ENCODE measurements at regions not wholly inside any gene's neighbourhood (a gene's known extent, or its start where the extent isn't known, plus 50 kb on each side); places are given as distances from the start of the nearest gene placed in this dataset.
"Not testable (repeated sequence)": the region's sequence is repeated elsewhere in the genome, so short reads cannot be mapped to it uniquely, and the experiment has no call there.

DNA sequence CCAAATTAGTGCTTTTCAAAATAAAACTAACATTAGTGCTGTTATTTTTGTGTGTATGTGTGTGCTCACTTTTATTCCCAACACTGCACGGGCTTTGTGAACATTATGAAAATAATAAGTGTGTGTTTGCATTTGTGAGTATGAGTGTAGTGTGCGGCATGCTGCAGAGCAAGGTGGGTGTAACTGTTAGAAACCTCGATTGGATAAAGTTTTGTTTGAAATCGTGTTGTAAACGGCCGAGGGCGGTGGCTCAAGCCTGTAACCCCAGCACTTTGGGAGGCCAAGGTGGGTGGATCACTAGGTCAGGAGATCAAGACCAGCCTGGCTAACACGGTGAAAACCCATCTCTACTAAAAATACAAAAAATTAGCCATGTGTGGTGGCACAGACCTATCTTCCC is 352.0 kb downstream of the MDFIC start:
- H3K9ac ChIP-seq (ENCODE audit: low read length); H4K5ac ChIP-seq (ENCODE audit: low read length); H2AK5ac ChIP-seq (ENCODE audit: low read length); H3K4me3 ChIP-seq (ENCODE audit: low read length); H3K79me1 ChIP-seq (ENCODE audit: low read length); H3K36me3 ChIP-seq (ENCODE audit: control insufficient read depth, insufficient read depth, low read length); H3K27ac ChIP-seq (ENCODE audit: low read depth, low read length); H2BK120ac ChIP-seq (ENCODE audit: low read depth, low read length); H3K79me2 ChIP-seq (ENCODE audit: control insufficient read depth, insufficient read depth, low read length); H3K18ac ChIP-seq (ENCODE audit: low read length); DNase-seq; H3K4ac ChIP-seq (ENCODE audit: low read depth, low read length); H3K56ac ChIP-seq (ENCODE audit: low read length); H3K4me1 ChIP-seq (ENCODE audit: control insufficient read depth, low read depth, low read length); H2BK15ac ChIP-seq (replicated peaks; ENCODE audit: low read depth); H3K4me2 ChIP-seq (ENCODE audit: low read length); H3K23ac ChIP-seq (ENCODE audit: low read length); H4K8ac ChIP-seq (ENCODE audit: low read depth, low read length); H2BK5ac ChIP-seq (ENCODE audit: low read length); H3K27me3 ChIP-seq (ENCODE audit: insufficient read depth, low read length, poor library complexity): not testable (repeated sequence)
- WGBS (ENCODE audit: extremely low coverage, insufficient coverage, low lambda C conversion rate), result no CpG with 5 or more reads among the region's 8 CpGs

DNA sequence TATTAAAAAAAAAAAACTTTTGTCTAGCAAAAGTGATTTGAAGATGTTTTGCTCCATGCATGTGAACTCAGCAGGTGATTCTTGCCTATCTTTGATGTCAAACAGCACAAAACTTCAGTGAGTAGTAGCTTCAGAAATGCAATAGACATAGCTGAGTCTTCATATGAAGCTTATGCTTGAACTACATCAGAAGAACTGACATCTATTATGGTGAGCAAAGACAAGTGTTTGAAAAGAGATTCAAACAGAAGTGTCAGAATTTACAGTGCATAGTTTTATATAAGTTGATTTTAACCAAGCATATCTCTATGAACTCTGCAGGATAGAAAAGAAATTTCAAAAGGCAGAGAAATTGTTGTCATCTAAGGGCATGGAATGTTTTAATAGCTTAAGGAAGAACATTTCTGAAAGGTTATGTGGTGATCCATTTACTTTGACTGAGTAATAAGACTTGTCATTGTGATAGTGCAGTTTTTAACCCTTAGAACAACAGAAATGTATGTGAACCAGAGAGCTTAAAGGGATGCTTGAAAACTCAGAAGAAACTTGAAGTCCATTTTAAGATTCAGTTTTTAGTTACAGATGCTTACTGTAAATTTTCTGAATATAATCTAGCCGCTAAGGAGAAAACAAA is 351.4 kb downstream of the MDFIC start:
- Histone ChIP-seq H3K23ac (ENCODE audit: low read length) (no peak overlapping the region), H2BK120ac (ENCODE audit: low read depth, low read length) (no peak overlapping the region), H3K18ac (ENCODE audit: low read length) (no peak overlapping the region), H2AK5ac (ENCODE audit: low read length) (no peak overlapping the region), H3K27ac (ENCODE audit: low read depth, low read length) (no peak overlapping the region), H3K9ac (ENCODE audit: low read length) (no peak overlapping the region), H3K36me3 (ENCODE audit: control insufficient read depth, insufficient read depth, low read length) (no peaks in the 10 kb centered on the region), H3K4ac (ENCODE audit: low read depth, low read length) (no peak overlapping the region), H3K4me2 (ENCODE audit: low read length) (no peak overlapping the region), H3K79me2 (ENCODE audit: control insufficient read depth, insufficient read depth, low read length) (no peaks in the 10 kb centered on the region), H2BK15ac (replicated peaks; ENCODE audit: low read depth) (no peak overlapping the region), H2BK5ac (ENCODE audit: low read length) (no peak overlapping the region), H3K27me3 (ENCODE audit: insufficient read depth, low read length, poor library complexity) (no peaks in the 10 kb centered on the region), H3K79me1 (ENCODE audit: low read length) (no peaks in the 10 kb centered on the region), H3K56ac (ENCODE audit: low read length) (no peak overlapping the region), H4K8ac (ENCODE audit: low read depth, low read length) (no peak overlapping the region), H3K4me3 (ENCODE audit: low read length) (no peak overlapping the region), H3K4me1 (ENCODE audit: control insufficient read depth, low read depth, low read length) (no peaks in the 10 kb centered on the region), H4K5ac (ENCODE audit: low read length) (no peak overlapping the region)
- no peak for DNase-seq
- no CpG with 5 or more reads among the region's 1 CpG for WGBS (ENCODE audit: extremely low coverage, insufficient coverage, low lambda C conversion rate)

DNA sequence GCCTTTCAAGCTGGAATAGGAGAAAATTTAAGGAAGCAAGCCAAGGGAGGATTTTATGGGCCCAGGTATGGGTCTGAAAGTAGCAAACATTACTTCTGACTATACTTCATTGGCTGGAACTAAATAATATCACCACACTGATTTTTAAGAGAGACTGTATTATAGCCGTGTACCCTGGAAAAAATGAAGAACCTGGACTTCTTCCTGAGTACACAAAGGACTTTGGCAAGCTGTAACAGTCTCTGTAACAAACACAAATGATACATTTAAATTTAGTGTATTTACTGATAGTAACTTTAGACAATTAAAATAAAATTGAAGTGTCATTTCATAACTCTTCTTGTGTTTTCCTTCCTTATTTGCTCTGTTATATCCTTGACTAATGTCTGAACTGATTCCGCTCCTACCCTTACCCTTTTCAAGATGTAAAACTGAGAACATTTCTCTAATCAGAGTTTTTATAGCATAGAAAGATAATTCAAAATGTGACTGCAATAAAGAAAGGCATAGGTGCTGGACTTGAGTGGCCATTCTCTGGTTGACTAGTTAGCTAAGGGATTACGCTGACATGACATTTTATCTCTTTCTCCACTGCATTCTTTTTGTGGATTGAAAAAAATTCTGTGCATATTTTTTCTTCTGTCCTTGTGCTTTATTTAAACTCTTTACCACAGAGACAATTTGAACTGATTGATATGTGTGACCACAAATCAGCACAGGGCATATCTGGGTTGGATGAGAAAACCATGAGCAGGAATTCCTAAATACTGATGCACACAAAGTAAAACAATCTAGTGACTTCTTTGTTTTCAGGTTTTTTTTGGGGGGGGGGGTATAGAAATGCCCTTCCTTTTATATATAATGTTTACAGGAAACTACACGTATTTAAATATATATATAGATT is 349.7 kb downstream of the MDFIC start:
- Histone ChIP-seq H3K27ac (ENCODE audit: low read depth, low read length) (no peak overlapping the region), H3K23ac (ENCODE audit: low read length) (no peak overlapping the region), H3K18ac (ENCODE audit: low read length) (no peak overlapping the region), H2BK15ac (replicated peaks; ENCODE audit: low read depth) (no peak overlapping the region), H3K4ac (ENCODE audit: low read depth, low read length) (no peak overlapping the region), H3K4me2 (ENCODE audit: low read length) (no peak overlapping the region), H3K27me3 (ENCODE audit: insufficient read depth, low read length, poor library complexity) (no peaks in the 10 kb centered on the region), H4K8ac (ENCODE audit: low read depth, low read length) (no peak overlapping the region), H2AK5ac (ENCODE audit: low read length) (no peak overlapping the region), H3K9ac (ENCODE audit: low read length) (no peak overlapping the region), H3K4me1 (ENCODE audit: control insufficient read depth, low read depth, low read length) (no peaks in the 10 kb centered on the region), H4K5ac (ENCODE audit: low read length) (no peak overlapping the region), H3K79me2 (ENCODE audit: control insufficient read depth, insufficient read depth, low read length) (no peaks in the 10 kb centered on the region), H3K36me3 (ENCODE audit: control insufficient read depth, insufficient read depth, low read length) (no peaks in the 10 kb centered on the region), H3K4me3 (ENCODE audit: low read length) (no peak overlapping the region), H3K56ac (ENCODE audit: low read length) (no peak overlapping the region), H2BK120ac (ENCODE audit: low read depth, low read length) (no peak overlapping the region), H2BK5ac (ENCODE audit: low read length) (no peak overlapping the region), H3K79me1 (ENCODE audit: low read length) (no peaks in the 10 kb centered on the region)
- no CpG with 5 or more reads among the region's 4 CpGs for WGBS (ENCODE audit: extremely low coverage, insufficient coverage, low lambda C conversion rate)
- DNase-seq, result no peak

DNA sequence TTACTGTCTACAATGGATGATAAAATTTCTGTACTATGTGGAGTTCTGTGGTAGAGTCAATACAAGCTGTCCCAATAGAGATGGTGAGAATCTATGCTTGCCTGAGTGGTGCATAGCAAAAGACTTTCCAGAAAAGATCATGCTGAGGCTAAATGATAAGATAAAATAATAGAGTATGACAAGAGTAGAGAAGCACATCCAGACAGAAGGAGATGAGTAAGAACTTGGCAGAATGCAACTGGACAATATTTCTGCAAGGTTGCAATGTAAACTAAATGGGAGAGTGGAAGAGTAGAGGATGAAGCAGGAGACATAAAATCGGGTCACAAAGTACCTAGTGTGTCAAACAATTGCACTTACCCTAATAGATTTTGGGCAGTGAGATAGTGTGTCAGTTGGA is 347.6 kb downstream of the MDFIC start:
- Histone ChIP-seq H3K36me3 (ENCODE audit: control insufficient read depth, insufficient read depth, low read length) (no peaks in the 10 kb centered on the region), H3K27ac (ENCODE audit: low read depth, low read length) (no peak overlapping the region), H4K5ac (ENCODE audit: low read length) (no peak overlapping the region), H2BK120ac (ENCODE audit: low read depth, low read length) (no peak overlapping the region), H2BK5ac (ENCODE audit: low read length) (no peak overlapping the region), H3K23ac (ENCODE audit: low read length) (no peak overlapping the region), H3K27me3 (ENCODE audit: insufficient read depth, low read length, poor library complexity) (no peaks in the 10 kb centered on the region), H3K4me1 (ENCODE audit: control insufficient read depth, low read depth, low read length) (no peaks in the 10 kb centered on the region), H2AK5ac (ENCODE audit: low read length) (no peak overlapping the region), H3K4me2 (ENCODE audit: low read length) (no peak overlapping the region), H3K4ac (ENCODE audit: low read depth, low read length) (no peak overlapping the region), H4K8ac (ENCODE audit: low read depth, low read length) (no peak overlapping the region), H3K9ac (ENCODE audit: low read length) (no peak overlapping the region), H3K79me2 (ENCODE audit: control insufficient read depth, insufficient read depth, low read length) (no peaks in the 10 kb centered on the region), H3K56ac (ENCODE audit: low read length) (no peak overlapping the region), H3K79me1 (ENCODE audit: low read length) (no peaks in the 10 kb centered on the region), H3K4me3 (ENCODE audit: low read length) (no peak overlapping the region), H2BK15ac (replicated peaks; ENCODE audit: low read depth) (no peak overlapping the region), H3K18ac (ENCODE audit: low read length) (no peak overlapping the region)
- DNase-seq, result no peak
- WGBS (ENCODE audit: extremely low coverage, insufficient coverage, low lambda C conversion rate), result no CpG with 5 or more reads among the region's 1 CpG

DNA sequence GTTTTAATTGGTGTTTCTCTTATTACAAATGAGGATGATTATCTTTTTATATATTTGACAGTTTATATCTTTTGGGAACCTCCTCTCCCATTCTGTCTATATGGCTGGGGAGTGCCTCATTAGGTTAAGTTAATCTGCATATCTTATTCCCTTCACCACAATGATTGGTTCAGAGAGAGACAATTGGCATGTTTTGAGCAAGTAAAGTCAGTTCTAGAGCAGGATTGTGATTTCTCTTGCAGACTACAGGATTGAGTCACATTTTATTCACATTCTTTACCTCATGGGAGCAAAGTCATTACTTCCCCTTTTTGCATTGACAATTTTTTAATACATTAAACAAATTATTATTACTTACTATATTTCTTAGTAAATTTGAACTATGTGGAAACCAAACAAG is 345.6 kb downstream of the MDFIC start:
- no peak overlapping the region for H2BK15ac ChIP-seq (replicated peaks; ENCODE audit: low read depth)
- H3K27ac ChIP-seq (ENCODE audit: low read depth, low read length), result no peak overlapping the region
- no peak overlapping the region for H2BK5ac ChIP-seq (ENCODE audit: low read length)
- no peak overlapping the region for H3K4ac ChIP-seq (ENCODE audit: low read depth, low read length)
- no peak overlapping the region for H3K23ac ChIP-seq (ENCODE audit: low read length)
- H3K9ac ChIP-seq (ENCODE audit: low read length), result no peak overlapping the region
- H3K79me2 ChIP-seq (ENCODE audit: control insufficient read depth, insufficient read depth, low read length), result no peaks in the 10 kb centered on the region
- H2BK120ac ChIP-seq (ENCODE audit: low read depth, low read length), result no peak overlapping the region
- no peaks in the 10 kb centered on the region for H3K36me3 ChIP-seq (ENCODE audit: control insufficient read depth, insufficient read depth, low read length)
- H3K4me3 ChIP-seq (ENCODE audit: low read length), result no peak overlapping the region
- no peak overlapping the region for H3K18ac ChIP-seq (ENCODE audit: low read length)
- no peaks in the 10 kb centered on the region for H3K4me1 ChIP-seq (ENCODE audit: control insufficient read depth, low read depth, low read length)
- no peak for DNase-seq
- no peak overlapping the region for H4K5ac ChIP-seq (ENCODE audit: low read length)
- no peak overlapping the region for H3K4me2 ChIP-seq (ENCODE audit: low read length)
- H3K56ac ChIP-seq (ENCODE audit: low read length), result no peak overlapping the region
- no peak overlapping the region for H4K8ac ChIP-seq (ENCODE audit: low read depth, low read length)
- no peaks in the 10 kb centered on the region for H3K79me1 ChIP-seq (ENCODE audit: low read length)
- no peaks in the 10 kb centered on the region for H3K27me3 ChIP-seq (ENCODE audit: insufficient read depth, low read length, poor library complexity)
- no peak overlapping the region for H2AK5ac ChIP-seq (ENCODE audit: low read length)

Measured in mesendoderm (in vitro differentiated cells).